Gastroesophageal sphincter (tissue), 3 donors: ENCODE measurements at regions not wholly inside any gene's neighbourhood (a gene's known extent, or its start where the extent isn't known, plus 50 kb on each side); places are given as distances from the start of the nearest gene placed in this dataset.

Source experiments
- EP300 ChIP-seq: sonication (generic); formaldehyde crosslinking; IDR thresholded peaks from one replicate; pipeline ENCODE4 v1.6.1; 2017; ENCODE audit warnings: antibody characterized with exemption, mild to moderate bottlenecking
- POLR2A ChIP-seq, 2 donors: fragments of 450-650 bp; IDR thresholded peaks; one replicate each; pipeline ENCODE4 v1.6.1; 2017; ENCODE audit warnings: antibody characterized with exemption in 2 of 2, mild to moderate bottlenecking in 2 of 2, moderate library complexity in 1 of 2
- POLR2AphosphoS5 ChIP-seq: sonication (generic); formaldehyde crosslinking; IDR thresholded peaks from one replicate; pipeline ENCODE4 v1.6.1; 2017; ENCODE audit warnings: antibody characterized with exemption
- TF ChIP-seq, protein P1 (sequence below), 4 experiments: fragments of 200-600 bp in 2 of 4; fragments of 450-650 bp in 2 of 4; sonication (generic) in 1 of 4; IDR thresholded peaks; one replicate each; pipeline ENCODE4 v1.5.1; 2017 to 2019; ENCODE audit warnings: antibody characterized with exemption in 4 of 4, mild to moderate bottlenecking in 2 of 4, moderate library complexity in 2 of 4

DNA sequence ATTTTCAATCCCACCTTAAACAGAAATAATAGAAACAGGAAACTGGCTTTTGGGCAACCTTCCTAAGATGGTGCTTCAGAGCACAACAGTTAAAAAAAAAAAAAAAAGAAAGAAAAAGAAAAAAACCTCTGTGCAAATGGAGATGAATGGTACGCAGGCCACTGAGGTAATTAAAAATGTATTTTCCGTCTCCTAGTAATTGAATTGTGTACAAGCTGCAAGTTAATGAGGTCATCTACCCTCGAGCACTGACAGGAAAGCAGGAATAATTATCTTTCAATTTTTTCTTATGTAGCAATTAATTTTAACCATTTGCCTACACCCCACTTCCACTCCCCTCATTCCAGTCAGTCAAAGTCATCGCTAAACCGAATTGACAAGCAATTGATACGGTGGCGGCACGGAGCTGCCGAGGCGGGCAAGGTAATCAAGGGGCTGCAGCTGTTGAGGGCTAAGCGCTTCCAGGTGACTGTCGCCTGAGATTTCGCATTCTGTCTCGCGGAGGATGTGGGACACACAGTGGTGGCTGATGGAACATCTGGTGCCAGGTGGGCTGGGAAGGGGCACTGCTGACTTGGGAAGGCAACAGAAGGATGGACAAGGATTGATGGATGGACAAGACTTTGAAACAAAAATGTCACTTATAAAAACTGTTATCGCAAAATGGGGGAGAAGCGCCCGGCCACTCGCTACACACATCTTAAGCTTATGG is 109.4 kb downstream of the RCN1 start:
- TF ChIP-seq POLR2A (IDR thresholded peaks at IDR 0.05) (no peak), POLR2AphosphoS5 (no peak), EP300 (no peak)
- TF ChIP-seq, protein P1, sequence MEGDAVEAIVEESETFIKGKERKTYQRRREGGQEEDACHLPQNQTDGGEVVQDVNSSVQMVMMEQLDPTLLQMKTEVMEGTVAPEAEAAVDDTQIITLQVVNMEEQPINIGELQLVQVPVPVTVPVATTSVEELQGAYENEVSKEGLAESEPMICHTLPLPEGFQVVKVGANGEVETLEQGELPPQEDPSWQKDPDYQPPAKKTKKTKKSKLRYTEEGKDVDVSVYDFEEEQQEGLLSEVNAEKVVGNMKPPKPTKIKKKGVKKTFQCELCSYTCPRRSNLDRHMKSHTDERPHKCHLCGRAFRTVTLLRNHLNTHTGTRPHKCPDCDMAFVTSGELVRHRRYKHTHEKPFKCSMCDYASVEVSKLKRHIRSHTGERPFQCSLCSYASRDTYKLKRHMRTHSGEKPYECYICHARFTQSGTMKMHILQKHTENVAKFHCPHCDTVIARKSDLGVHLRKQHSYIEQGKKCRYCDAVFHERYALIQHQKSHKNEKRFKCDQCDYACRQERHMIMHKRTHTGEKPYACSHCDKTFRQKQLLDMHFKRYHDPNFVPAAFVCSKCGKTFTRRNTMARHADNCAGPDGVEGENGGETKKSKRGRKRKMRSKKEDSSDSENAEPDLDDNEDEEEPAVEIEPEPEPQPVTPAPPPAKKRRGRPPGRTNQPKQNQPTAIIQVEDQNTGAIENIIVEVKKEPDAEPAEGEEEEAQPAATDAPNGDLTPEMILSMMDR (IDR thresholded peaks at IDR 0.05): no peak
